ENCODE measurements at regions not wholly inside any gene's neighbourhood (a gene's known extent, or its start where the extent isn't known, plus 50 kb on each side); places are given as distances from the start of the nearest gene placed in this dataset.

- Mint-ChIP-seq H3K4me3 (no peak overlapping the region), H3K9me3 (peaks cover 9% of the 10 kb centered on the region), H3K36me3 (ENCODE audit: low read depth) (no peaks in the 10 kb centered on the region), H3K4me1 (ENCODE audit: low read depth) (no peaks in the 10 kb centered on the region), H3K27me3 (ENCODE audit: insufficient read depth) (no peaks in the 10 kb centered on the region), H3K27ac (no peak overlapping the region)
- intact Hi-C loops (cut with micrococcal nuclease): no loop called here
- no peak for DNase-seq (ENCODE audit: low spot score)
Measured at GRCh38 chr12:34344851-34345522, 322.7 kb downstream of the ALG10 start.

- Mint-ChIP-seq H3K36me3 (ENCODE audit: low read depth) (no peaks in the 10 kb centered on the region), H3K4me1 (ENCODE audit: low read depth) (no peaks in the 10 kb centered on the region), H3K4me3 (no peak overlapping the region), H3K27ac (no peak overlapping the region), H3K27me3 (ENCODE audit: insufficient read depth) (no peaks in the 10 kb centered on the region), H3K9me3 (peaks cover 9% of the 10 kb centered on the region)
- intact Hi-C loops (cut with micrococcal nuclease): no loop called here
- DNase-seq (ENCODE audit: low spot score): no peak
Measured at GRCh38 chr12:34345801-34346200, 323.5 kb downstream of the ALG10 start.

GRCh38 chr12:34346372-34347034, 324.2 kb downstream of the ALG10 start:
- no peaks in the 10 kb centered on the region for H3K36me3 Mint-ChIP-seq (ENCODE audit: low read depth)
- H3K4me1 Mint-ChIP-seq (ENCODE audit: low read depth): no peaks in the 10 kb centered on the region
- H3K4me3 Mint-ChIP-seq: no peak overlapping the region
- H3K27ac Mint-ChIP-seq: no peak overlapping the region
- intact Hi-C loops (cut with micrococcal nuclease): no loop called here
- no peak for DNase-seq (ENCODE audit: low spot score)
- no peaks in the 10 kb centered on the region for H3K27me3 Mint-ChIP-seq (ENCODE audit: insufficient read depth)
- peaks cover 9% of the 10 kb centered on the region for H3K9me3 Mint-ChIP-seq

GRCh38 chr12:34347367-34347766, 325.1 kb downstream of the ALG10 start:
- no peaks in the 10 kb centered on the region for H3K4me1 Mint-ChIP-seq (ENCODE audit: low read depth)
- no peak overlapping the region for H3K27ac Mint-ChIP-seq
- no peaks in the 10 kb centered on the region for H3K27me3 Mint-ChIP-seq (ENCODE audit: insufficient read depth)
- H3K4me3 Mint-ChIP-seq: no peak overlapping the region
- peaks cover 9% of the 10 kb centered on the region for H3K9me3 Mint-ChIP-seq
- intact Hi-C loops (cut with micrococcal nuclease): no loop called here
- DNase-seq (ENCODE audit: low spot score): no peak
- no peaks in the 10 kb centered on the region for H3K36me3 Mint-ChIP-seq (ENCODE audit: low read depth)

GRCh38 chr12:34348064-34348463, 325.8 kb downstream of the ALG10 start:
- Mint-ChIP-seq H3K4me3 (no peak overlapping the region), H3K4me1 (ENCODE audit: low read depth) (no peaks in the 10 kb centered on the region), H3K27ac (no peak overlapping the region), H3K9me3 (peaks cover 9% of the 10 kb centered on the region), H3K36me3 (ENCODE audit: low read depth) (no peaks in the 10 kb centered on the region), H3K27me3 (ENCODE audit: insufficient read depth) (no peaks in the 10 kb centered on the region)
- intact Hi-C loops (cut with micrococcal nuclease): no loop called here
- no peak for DNase-seq (ENCODE audit: low spot score)

- intact Hi-C loops (cut with micrococcal nuclease): no loop called here
- DNase-seq (ENCODE audit: low spot score): no peak
- no peaks in the 10 kb centered on the region for H3K4me1 Mint-ChIP-seq (ENCODE audit: low read depth)
- no peak overlapping the region for H3K27ac Mint-ChIP-seq
- H3K9me3 Mint-ChIP-seq: peaks cover 9% of the 10 kb centered on the region
- no peak overlapping the region for H3K4me3 Mint-ChIP-seq
- H3K36me3 Mint-ChIP-seq (ENCODE audit: low read depth): no peaks in the 10 kb centered on the region
- H3K27me3 Mint-ChIP-seq (ENCODE audit: insufficient read depth): no peaks in the 10 kb centered on the region
Measured at GRCh38 chr12:34348836-34349672, 326.8 kb downstream of the ALG10 start.

- DNase-seq (ENCODE audit: low spot score): no peak
- no peak overlapping the region for H3K4me3 Mint-ChIP-seq
- no peaks in the 10 kb centered on the region for H3K4me1 Mint-ChIP-seq (ENCODE audit: low read depth)
- intact Hi-C loops (cut with micrococcal nuclease): no loop called here
- no peak overlapping the region for H3K27ac Mint-ChIP-seq
- H3K27me3 Mint-ChIP-seq (ENCODE audit: insufficient read depth): no peaks in the 10 kb centered on the region
- H3K9me3 Mint-ChIP-seq: peaks cover 9% of the 10 kb centered on the region
- no peaks in the 10 kb centered on the region for H3K36me3 Mint-ChIP-seq (ENCODE audit: low read depth)
Measured at GRCh38 chr12:34349673-34349961, 327.3 kb downstream of the ALG10 start.

GRCh38 chr12:34350092-34351041, 328.1 kb downstream of the ALG10 start:
- H3K27me3 Mint-ChIP-seq (ENCODE audit: insufficient read depth): no peaks in the 10 kb centered on the region
- no peak for DNase-seq (ENCODE audit: low spot score)
- H3K4me3 Mint-ChIP-seq: no peak overlapping the region
- intact Hi-C loops (cut with micrococcal nuclease): no loop called here
- H3K36me3 Mint-ChIP-seq (ENCODE audit: low read depth): no peaks in the 10 kb centered on the region
- no peaks in the 10 kb centered on the region for H3K4me1 Mint-ChIP-seq (ENCODE audit: low read depth)
- peaks cover 9% of the 10 kb centered on the region for H3K9me3 Mint-ChIP-seq
- no peak overlapping the region for H3K27ac Mint-ChIP-seq

- DNase-seq (ENCODE audit: low spot score): no peak
- Mint-ChIP-seq H3K4me3 (no peak overlapping the region), H3K36me3 (ENCODE audit: low read depth) (no peaks in the 10 kb centered on the region), H3K9me3 (peaks cover 4% of the 10 kb centered on the region), H3K27me3 (ENCODE audit: insufficient read depth) (no peaks in the 10 kb centered on the region), H3K27ac (no peak overlapping the region), H3K4me1 (ENCODE audit: low read depth) (no peaks in the 10 kb centered on the region)
- intact Hi-C loops (cut with micrococcal nuclease): no loop called here
Measured at GRCh38 chr12:34352098-34352497, 329.8 kb downstream of the ALG10 start.

- Mint-ChIP-seq H3K36me3 (ENCODE audit: low read depth) (no peaks in the 10 kb centered on the region), H3K27me3 (ENCODE audit: insufficient read depth) (no peaks in the 10 kb centered on the region), H3K4me1 (ENCODE audit: low read depth) (no peaks in the 10 kb centered on the region), H3K27ac (no peak overlapping the region), H3K4me3 (no peak overlapping the region), H3K9me3 (no peaks in the 10 kb centered on the region)
- no peak for DNase-seq (ENCODE audit: low spot score)
- intact Hi-C loops (cut with micrococcal nuclease): no loop called here
Measured at GRCh38 chr12:34354239-34355200, 332.2 kb downstream of the ALG10 start.

- Mint-ChIP-seq H3K4me3 (no peak overlapping the region), H3K36me3 (ENCODE audit: low read depth) (no peaks in the 10 kb centered on the region), H3K27ac (no peak overlapping the region), H3K27me3 (ENCODE audit: insufficient read depth) (no peaks in the 10 kb centered on the region), H3K9me3 (peaks cover 2% of the 10 kb centered on the region), H3K4me1 (ENCODE audit: low read depth) (no peaks in the 10 kb centered on the region)
- intact Hi-C loops (cut with micrococcal nuclease): no loop called here
- no peak for DNase-seq (ENCODE audit: low spot score)
Measured at GRCh38 chr12:34356233-34356987, 334.1 kb downstream of the ALG10 start.
